ENCODE measurements at regions not wholly inside any gene's neighbourhood (a gene's known extent, or its start where the extent isn't known, plus 50 kb on each side); places are given as distances from the start of the nearest gene placed in this dataset.
"Not testable (repeated sequence)": the region's sequence is repeated elsewhere in the genome, so short reads cannot be mapped to it uniquely, and the experiment has no call there.

- no peak for DNase-seq
Observed at GRCh38 chr3:20450611-20451010, 264.6 kb upstream of the SGO1 start.

- DNase-seq: no peak
Observed at GRCh38 chr3:20442846-20443245, 256.8 kb upstream of the SGO1 start.

GRCh38 chr3:20427268-20427667, 241.3 kb upstream of the SGO1 start:
- DNase-seq: not testable (repeated sequence)

DNA sequence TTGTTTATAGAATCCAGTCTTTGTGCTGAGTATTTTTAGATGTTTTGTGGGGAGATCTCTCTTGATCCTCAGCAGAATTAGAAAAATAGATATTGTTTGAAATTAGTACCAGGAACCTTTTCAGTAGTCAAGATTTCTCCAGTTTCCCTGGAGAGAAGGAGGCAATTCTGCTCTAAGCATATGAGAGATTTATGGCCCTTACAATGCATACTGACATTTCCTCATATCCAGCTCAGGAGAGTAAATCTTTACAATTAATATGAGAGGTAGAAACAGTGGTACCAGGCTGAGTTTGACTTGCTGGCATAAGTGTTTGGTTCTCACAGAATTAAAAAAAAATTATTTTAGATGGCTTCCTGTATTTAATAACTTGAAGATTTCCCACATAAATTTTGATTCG, 239.1 kb upstream of the SGO1 start:
- no peak for DNase-seq

DNA sequence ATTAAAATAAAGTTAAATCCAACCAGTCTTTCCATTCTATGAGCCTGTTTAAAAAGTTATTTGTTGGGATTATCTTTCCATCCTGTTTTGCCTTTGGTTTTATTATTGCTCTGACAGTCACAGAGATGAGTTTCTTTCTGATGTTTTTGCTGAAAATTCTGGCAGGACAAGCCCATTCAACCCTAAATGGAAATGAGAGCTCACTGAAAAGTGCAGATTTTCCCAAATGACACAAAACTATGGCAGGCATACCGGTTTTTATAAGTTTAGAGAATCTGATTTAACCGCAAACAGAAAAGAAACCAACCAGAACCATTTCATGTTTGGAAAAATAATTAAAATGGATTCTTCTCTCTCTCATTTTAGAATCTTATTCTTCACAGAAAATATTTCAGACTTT, 238.1 kb upstream of the SGO1 start:
- no peak for DNase-seq

DNA sequence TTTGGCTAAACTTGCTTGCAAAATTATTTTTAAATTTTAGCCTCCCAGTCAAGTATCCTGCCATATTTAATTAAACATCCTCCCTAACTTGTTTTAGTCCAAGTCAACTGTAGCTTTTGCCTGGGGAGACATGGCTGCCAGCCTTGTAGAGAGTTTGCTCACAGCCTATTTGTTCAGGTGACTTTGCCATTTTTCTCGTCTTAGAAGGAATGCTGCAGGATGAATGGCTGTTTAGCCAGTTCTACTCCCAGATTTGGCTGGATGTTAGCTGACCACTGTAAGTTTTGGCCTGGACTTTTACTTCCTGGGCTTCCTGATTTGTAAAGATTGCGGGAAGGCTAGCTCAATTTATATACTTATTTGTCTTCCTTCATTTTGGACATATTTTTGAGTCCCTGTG, 236.4 kb upstream of the SGO1 start:
- no peak for DNase-seq

DNA sequence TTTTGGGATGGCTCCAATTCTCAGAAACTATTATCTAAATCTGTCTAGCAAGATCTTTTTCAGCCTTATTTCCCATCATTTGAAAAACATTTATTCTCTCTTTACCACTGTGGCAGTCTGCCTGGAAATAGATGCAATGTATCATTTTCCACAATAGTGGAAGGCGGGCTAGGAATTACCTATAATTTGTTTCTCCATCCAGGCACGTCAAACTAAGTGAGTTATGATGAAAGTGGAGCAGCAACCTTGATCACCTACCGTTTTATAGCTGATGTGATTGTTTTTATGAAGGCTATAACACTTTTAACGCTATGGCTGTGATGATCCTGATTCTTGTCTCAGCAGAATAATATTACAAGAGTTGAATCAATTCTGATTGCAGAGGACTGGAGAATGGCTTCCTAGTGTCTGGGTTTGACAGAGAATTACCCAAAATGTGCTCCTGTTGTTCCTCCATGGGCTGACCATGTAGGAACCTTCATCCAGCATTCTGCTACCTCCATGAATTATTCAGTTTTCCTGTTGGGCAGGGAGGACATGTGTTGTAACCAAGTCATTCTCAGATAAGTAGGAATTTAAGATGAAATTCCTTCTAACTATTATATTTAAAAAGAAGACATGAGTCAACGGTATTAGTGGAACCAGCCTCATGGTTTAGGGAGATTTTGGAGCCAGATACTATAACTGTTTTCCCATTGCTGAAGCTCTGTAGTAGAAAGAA, 231.5 kb upstream of the SGO1 start:
- no peak for DNase-seq

- no peak for DNase-seq
Observed at GRCh38 chr3:20406611-20407011, 220.6 kb upstream of the SGO1 start.

DNA sequence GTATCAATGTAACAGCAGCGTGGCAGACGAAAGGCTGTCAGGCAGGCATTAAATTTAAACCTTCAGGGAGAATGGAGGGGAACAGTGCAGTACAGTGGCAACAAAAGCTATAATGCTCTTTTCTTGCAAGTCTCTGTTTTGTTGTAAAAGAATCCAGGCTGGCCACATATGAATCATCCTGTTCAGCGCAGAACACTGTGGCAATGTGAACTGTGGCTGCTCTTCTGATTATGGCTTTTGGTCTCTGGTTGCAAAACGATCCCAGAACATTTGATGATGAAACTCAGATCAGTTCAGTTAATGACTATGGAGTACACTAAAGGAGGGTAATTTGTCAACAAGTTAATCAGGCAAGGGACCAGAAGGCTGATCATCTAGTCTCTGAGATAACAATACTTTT, 219.7 kb upstream of the SGO1 start:
- DNase-seq: no peak

DNA sequence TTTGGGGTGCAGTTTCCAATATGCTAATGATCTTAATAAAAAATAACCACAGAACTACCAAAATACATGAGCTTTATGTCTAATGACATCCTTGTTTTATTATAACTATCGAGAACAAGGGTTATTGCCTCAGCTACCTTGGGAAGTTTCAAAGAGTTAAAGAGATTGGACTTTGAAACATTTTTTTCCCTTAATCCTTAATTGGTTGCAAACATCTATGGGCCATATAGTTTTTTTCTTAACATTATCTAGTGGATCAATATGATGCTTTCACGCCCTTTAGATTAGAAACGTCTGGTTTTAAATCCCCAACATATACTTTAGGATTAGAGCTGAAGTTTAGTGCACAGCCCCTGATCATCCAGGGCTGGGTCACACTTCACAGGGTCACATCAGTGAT, 219.2 kb upstream of the SGO1 start:
- no peak for DNase-seq

DNA sequence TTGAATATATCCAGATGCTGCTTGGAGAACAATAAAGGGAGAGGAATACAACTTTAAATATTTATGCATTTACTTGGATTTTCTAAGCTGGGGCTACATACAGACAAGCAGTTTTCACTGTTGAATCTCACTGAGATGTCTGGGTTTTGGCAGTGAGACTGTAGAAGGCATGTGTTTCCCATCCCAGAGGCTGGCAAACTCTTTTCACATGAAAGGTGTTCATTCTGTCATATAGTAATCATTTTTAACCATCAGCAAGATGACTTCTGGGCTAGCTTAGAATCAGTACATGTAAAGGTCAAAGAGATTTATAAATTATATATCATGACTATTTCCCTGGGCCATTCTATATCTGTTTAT, 218.7 kb upstream of the SGO1 start:
- DNase-seq: no peak

DNA sequence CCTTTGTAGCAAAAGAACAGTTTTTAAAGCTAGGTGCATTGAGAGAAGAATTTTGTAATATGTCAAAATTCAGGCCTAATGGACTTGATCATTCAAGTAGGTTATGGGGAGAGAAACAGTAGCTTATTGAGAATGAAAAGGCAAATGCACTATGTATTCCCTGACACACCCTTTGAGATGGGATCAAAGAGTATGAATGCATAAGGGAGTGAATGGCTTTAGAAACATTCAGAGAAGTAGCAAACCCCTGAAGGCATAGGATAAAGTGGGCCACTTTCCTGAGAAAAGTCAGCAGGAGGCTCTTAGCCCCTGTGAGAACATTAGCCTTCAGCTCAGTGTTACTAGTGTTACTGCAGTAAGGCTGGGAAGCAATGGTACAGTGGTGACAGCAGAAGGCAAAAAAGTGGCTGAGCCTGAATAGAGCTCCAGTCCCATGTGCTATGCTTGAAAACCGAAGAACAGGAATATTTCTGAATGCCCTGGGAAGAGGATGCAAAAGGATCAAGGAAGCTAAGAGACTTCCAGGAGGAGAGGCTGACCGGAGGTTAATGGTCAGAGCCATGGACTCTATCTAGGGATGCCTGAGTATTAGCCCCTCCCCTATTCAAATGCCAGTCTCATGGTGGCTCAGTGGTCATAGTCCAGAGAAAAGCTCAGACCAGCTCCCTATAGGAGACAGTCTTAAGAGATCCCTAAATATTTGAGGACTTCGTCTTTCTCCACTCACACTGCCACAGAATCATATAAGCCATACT, 218.2 kb upstream of the SGO1 start:
- no peak for DNase-seq

DNA sequence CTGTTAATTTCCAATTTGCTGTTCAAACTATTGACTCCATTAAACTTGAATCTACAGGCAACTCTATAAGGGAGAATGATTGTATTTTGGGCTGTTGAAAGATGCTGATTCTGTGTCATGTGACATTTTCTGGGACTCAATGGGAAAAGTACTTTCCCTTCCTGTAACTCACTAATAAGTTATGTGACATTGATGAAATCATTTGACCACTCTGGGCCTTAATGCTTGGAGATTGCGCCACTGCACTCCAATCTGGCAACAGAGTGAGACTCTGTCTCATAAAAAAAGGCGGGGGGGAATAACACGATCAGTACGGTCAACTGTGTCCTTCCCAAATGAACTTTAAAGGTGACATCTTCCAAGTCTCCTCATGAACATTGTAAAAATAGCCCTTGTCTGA, 215.2 kb upstream of the SGO1 start:
- DNase-seq: no peak

- no peak for DNase-seq
Observed at GRCh38 chr3:20400686-20401085, 214.7 kb upstream of the SGO1 start.

- no peak for DNase-seq
Observed at GRCh38 chr3:20400281-20400680, 214.3 kb upstream of the SGO1 start.

DNA sequence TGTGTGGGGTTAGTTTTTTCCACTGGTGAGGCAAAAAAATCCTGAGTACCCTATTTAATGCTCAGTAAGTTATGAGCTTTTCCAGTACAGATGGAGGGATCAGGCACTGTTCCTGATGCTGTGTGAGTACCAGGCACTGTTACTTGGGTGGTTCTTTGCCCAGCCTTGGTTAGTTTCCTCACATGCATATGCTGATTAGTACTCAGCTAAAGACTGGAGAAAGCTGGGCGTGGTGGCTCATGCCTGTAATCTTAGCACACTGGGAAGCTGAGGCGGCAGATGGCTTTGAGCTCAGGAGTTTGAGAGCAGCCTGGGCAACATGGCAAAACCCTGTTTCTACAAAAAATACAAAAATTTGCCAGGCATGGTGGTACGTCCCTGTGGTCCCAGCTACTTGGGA, 210.3 kb upstream of the SGO1 start:
- DNase-seq: no peak

DNA sequence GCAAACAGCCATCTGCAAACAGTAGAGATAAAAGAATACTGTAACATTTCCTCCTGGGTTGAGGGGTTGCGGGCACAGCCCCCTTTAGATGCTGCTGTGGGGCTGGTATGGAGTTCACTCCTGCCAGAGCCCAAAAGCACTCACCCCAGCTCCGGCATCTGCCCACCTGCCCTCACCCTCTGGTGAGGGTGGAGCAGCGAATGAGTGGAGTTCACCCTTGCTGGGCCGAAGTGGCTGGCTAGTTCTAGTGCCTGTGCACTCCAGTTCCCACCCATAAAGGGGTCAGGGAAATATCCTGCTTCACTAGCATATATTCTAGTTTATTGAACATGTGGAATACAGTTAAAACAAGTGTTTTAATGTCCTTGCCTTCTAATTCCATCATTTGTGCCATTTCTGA, 209.7 kb upstream of the SGO1 start:
- DNase-seq: no peak

DNA sequence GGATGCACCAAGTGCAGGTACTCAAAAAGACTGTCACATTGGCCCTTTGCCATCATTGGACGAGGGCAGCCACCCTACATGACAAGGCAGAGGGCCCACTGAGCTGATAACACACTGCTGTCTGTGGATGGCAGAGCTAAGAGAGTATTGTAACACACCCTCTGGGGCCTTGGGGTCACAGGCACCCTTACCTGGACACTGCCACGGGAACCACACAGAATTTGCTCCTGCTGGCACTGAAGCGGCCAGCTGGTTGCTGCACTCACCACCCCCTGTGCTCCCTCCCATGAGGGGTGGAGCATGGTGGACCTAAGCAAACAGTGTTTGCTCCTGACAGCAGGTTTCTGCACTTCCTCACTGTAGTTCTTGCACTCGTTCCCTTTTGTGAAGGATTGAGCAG, 208.2 kb upstream of the SGO1 start:
- DNase-seq: no peak

DNA sequence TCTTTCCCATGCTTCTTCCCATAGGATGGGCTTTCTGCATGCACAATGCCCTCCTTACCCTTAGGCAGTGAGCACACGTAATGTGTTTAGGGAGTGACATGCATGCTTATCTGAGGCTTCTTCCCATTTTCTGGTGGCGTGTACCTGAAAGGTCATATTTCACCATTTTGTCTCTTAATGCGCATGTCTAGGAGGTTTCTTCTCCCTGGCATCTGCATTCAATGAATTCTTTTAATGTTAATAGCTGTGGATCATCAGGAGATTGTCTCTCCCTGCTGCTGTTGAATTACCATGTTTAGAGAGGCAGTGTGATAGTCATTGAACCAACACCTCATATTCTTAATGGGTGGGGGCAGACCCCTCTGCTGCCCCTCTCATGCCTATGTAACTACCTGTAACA, 205.6 kb upstream of the SGO1 start:
- no peak for DNase-seq

DNA sequence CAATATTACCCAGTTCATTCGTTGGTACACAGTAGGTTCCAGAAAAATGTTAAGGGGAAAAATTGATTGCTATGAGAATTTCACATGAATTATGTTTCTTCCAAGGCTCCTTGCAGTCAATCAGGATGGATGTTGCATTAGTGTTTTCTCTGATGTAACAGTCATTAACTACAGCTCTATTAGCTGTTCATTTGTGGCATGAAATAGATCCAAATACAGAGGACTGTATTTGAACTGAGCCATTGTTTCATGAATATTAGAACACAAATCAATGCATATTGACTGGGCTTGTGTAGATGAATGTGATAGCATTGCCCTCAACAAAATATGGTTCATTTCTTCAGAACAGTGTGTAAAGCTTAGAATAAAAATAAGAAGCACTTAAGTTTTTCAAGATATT, 203.0 kb upstream of the SGO1 start:
- DNase-seq: no peak

GRCh38 chr3:20380295-20380694, 194.3 kb upstream of the SGO1 start:
- no peak for DNase-seq

- DNase-seq: no peak
Observed at GRCh38 chr3:20378315-20378714, 192.3 kb upstream of the SGO1 start.

GRCh38 chr3:20376665-20377217, 190.7 kb upstream of the SGO1 start:
- DNase-seq: no peak

DNA sequence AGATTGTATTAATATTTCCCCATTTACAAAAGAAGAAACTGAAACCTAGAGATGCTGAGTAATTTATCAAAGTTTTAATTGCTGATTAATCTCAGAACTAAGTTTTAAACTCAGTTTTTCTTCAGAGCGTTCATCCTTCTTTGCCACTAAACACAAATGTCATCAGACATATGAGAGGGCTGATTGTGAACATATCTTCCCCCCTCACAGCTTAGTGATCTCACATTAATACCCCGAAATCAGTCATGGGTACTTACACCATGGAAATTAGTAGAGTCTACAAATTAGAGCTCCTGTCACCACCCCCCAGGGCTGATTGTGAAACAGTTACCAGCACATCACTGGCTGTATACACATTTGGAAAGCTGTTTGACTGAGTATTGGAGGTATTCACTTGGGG, 189.3 kb upstream of the SGO1 start:
- DNase-seq: no peak
